ENCODE measurements at regions not wholly inside any gene's neighbourhood (a gene's known extent, or its start where the extent isn't known, plus 50 kb on each side); places are given as distances from the start of the nearest gene placed in this dataset.

- DNase-seq (ENCODE audit: low read depth in 1 of 2, low spot score in 1 of 2) = no peak
- in situ Hi-C loops (cut with HindIII; ENCODE audit: low pct_unique_long_range_greater_than_20kb, low sequenced_read_pairs) = no loop called here
- TF ChIP-seq JUND (IDR thresholded peaks at IDR 0.05; ENCODE audit: low read depth) = no peak
Observed at GRCh38 chr11:126121296-126121695, 58.6 kb upstream of the CDON start.

GRCh38 chr11:126118806-126119205, 56.1 kb upstream of the CDON start:
- no peak for DNase-seq (ENCODE audit: low read depth in 1 of 2, low spot score in 1 of 2)
- no peak for TF ChIP-seq JUND (IDR thresholded peaks at IDR 0.05; ENCODE audit: low read depth)
- in situ Hi-C loops (cut with HindIII; ENCODE audit: low pct_unique_long_range_greater_than_20kb, low sequenced_read_pairs) = no loop called here

- TF ChIP-seq JUND (IDR thresholded peaks at IDR 0.05; ENCODE audit: low read depth) = no peak
- in situ Hi-C loops (cut with HindIII; ENCODE audit: low pct_unique_long_range_greater_than_20kb, low sequenced_read_pairs) = no loop called here
- peak; percentile 92 to 93 for DNase-seq (ENCODE audit: low read depth in 1 of 2, low spot score in 1 of 2)
Observed at GRCh38 chr11:126115816-126116331, 53.2 kb upstream of the CDON start.

GRCh38 chr11:126115127-126115495, 52.4 kb upstream of the CDON start:
- in situ Hi-C loops (cut with HindIII; ENCODE audit: low pct_unique_long_range_greater_than_20kb, low sequenced_read_pairs) = no loop called here
- DNase-seq (ENCODE audit: low read depth in 1 of 2, low spot score in 1 of 2) = peak in 1 of 2 experiments; percentile 34
- TF ChIP-seq JUND (IDR thresholded peaks at IDR 0.05; ENCODE audit: low read depth) = no peak

- DNase-seq (ENCODE audit: low read depth in 1 of 2, low spot score in 1 of 2) = no peak
- no peak for TF ChIP-seq JUND (IDR thresholded peaks at IDR 0.05; ENCODE audit: low read depth)
- in situ Hi-C loops (cut with HindIII; ENCODE audit: low pct_unique_long_range_greater_than_20kb, low sequenced_read_pairs) = no loop called here
Observed at GRCh38 chr11:126114486-126115126, 51.9 kb upstream of the CDON start.

GRCh38 chr11:126113963-126114362, 51.3 kb upstream of the CDON start:
- DNase-seq (ENCODE audit: low read depth in 1 of 2, low spot score in 1 of 2) = no peak
- in situ Hi-C loops (cut with HindIII; ENCODE audit: low pct_unique_long_range_greater_than_20kb, low sequenced_read_pairs) = no loop called here

GRCh38 chr11:126113515-126113957, 50.9 kb upstream of the CDON start:
- no peak for TF ChIP-seq JUND (IDR thresholded peaks at IDR 0.05; ENCODE audit: low read depth)
- DNase-seq (ENCODE audit: low read depth in 1 of 2, low spot score in 1 of 2) = peak; percentile 50 to 85
- in situ Hi-C loops (cut with HindIII; ENCODE audit: low pct_unique_long_range_greater_than_20kb, low sequenced_read_pairs) = no loop called here

More at GRCh38 chr11:126113963-126114362, 51.3 kb upstream of the CDON start:
- TF ChIP-seq JUND (IDR thresholded peaks at IDR 0.05; ENCODE audit: low read depth) = no peak

- in situ Hi-C loops (cut with HindIII; ENCODE audit: low pct_unique_long_range_greater_than_20kb, low sequenced_read_pairs) = no loop called here
- no peak for TF ChIP-seq JUND (IDR thresholded peaks at IDR 0.05; ENCODE audit: low read depth)
- peak in 1 of 2 experiments; percentile 27 for DNase-seq (ENCODE audit: low read depth in 1 of 2, low spot score in 1 of 2)
Observed at GRCh38 chr11:126113012-126113411, 50.3 kb upstream of the CDON start.

GRCh38 chr11:126112547-126112946, 49.9 kb upstream of the CDON start:
- TF ChIP-seq JUND (IDR thresholded peaks at IDR 0.05; ENCODE audit: low read depth) = no peak
- in situ Hi-C loops (cut with HindIII; ENCODE audit: low pct_unique_long_range_greater_than_20kb, low sequenced_read_pairs) = no loop called here
- no peak for DNase-seq (ENCODE audit: low read depth in 1 of 2, low spot score in 1 of 2)
